ENCODE measurements at regions not wholly inside any gene's neighbourhood (a gene's known extent, or its start where the extent isn't known, plus 50 kb on each side); places are given as distances from the start of the nearest gene placed in this dataset.

DNA sequence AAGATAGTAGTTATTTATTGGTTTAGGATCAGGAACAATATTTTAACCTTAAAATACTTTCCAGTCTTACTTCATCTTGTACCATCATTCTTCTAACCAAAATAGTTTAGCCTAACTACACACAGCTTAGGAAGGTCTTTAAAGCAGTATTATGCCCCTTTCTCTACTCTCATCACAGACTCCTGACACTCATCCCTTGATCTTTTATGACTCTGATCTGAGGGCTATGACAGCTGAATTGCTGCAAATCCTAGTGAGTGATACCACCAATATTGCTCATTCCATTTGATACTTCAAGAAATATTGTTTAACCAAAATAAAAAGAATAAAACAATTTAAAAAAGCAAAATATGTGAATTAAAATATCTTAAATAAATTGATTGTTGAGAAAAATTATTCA, 746.6 kb upstream of the ACO1 start:
- in situ Hi-C loops (cut with HindIII; ENCODE audit: low sequenced_read_pairs), result no loop called here
- DNase-seq (ENCODE audit: low spot score), result no peak

DNA sequence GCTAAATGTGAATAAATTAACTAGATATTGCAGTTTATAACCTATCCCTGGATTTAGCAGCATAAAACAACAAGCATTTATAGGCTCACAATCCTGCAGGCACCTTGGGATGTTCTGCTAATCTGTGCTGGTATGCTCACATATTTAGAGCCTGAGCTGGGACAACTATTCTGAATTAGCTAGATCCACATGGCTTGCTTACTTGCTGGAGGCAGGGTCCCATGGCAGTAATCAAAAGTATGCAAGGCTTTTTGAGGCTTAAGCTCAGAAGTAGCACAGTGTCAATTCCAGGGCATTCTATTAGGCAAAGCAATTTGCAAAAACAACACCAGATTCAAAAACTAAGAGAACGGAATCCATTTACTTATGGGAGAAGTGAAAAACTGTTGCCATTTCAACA, 745.0 kb upstream of the ACO1 start:
- no peak for DNase-seq (ENCODE audit: low spot score)
- in situ Hi-C loops (cut with HindIII; ENCODE audit: low sequenced_read_pairs), result no loop called here

DNA sequence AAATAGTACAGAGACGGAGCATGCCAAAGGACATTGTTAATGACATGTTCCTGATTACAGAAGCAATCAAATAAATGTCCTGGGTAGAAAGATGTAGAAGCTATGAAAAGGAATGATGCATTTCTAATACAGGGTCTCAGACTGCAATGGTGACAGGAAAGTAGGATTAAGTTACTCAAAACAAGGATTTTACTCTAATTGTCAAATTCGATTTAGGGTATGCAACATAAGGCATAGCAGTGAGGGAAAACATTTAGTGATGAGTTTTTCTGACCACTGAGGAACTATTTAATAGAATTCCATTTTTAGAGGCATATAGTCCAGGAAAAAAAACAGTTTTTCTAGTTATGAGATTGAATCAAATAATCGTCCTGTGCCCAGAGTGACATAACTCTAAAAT, 715.1 kb upstream of the ACO1 start:
- no peak for DNase-seq (ENCODE audit: low spot score)
- in situ Hi-C loops (cut with HindIII; ENCODE audit: low sequenced_read_pairs), result no loop called here

DNA sequence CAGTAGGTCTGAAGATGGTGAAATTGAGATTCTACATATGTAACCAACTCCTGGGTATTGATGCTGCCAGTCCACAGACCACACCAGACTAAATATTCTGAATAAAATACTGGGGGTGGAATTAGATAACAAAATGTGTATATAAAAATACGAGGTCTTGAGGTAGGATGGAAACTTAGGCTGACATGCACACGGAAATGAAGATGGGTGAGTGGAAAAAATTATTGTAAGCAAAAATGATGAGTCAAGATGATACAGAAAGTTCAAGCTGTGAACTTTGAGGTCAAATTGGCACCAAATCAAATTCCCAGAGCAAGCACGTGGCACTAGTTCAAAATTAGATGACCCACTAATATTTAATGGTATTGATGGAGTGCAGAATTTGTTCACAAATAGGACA, 713.4 kb upstream of the ACO1 start:
- in situ Hi-C loops (cut with HindIII; ENCODE audit: low sequenced_read_pairs), result no loop called here
- no peak for DNase-seq (ENCODE audit: low spot score)

DNA sequence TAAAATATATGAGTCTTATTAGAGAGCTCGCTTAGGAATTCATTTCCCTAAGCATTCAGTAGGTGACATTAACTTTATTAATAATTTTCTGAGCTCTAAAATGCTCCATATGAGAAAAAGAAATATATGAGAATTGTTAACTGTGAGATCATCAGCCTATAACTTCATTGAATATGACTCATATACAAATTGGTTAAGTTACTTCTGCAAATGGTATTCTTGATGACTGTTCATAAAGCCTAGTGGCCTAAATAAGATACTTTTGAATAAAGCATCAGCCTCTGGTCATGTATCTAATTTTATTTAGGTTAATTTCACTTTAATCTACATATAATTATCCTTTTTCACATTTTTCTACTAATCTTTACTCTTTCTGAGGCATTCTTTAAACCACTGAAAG, 710.2 kb upstream of the ACO1 start:
- in situ Hi-C loops (cut with HindIII; ENCODE audit: low sequenced_read_pairs), result no loop called here
- no peak for DNase-seq (ENCODE audit: low spot score)

DNA sequence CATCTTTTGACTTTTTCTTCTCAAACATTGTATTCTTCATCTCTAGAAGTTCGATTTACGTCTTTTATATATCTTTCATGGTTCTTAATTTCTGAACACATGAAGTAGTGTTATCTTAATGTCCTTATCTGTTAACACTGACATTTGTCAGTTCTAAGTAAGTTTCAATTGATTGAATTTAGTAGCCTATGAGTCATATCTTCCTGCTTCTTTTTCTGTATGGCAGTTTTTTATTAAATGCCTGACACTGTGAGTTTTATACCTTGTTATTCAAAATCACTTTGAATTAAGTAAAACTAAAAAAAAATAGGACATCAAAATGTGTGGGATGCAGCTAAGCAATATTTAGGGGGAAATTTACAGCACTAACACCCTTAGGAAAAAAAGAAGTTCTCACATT, 707.0 kb upstream of the ACO1 start:
- DNase-seq (ENCODE audit: low spot score), result no peak
- in situ Hi-C loops (cut with HindIII; ENCODE audit: low sequenced_read_pairs), result no loop called here

DNA sequence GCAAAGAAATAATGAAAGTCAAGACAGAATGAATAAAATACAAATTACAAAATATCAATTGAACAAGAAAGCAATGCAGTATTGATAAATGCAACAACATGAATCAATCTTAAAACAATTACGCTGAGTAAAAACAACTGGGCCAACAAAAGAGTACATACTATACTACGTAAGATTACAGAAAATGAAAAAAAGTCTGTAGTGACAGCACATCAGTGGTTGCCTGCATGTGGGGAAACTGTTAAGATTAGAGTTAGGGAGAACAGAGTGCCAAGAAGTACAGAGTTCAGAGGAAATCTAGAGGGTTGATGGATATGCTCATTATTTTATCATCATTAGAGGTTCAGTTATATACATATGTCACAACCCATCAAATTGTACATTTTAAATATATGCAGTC, 706.6 kb upstream of the ACO1 start:
- in situ Hi-C loops (cut with HindIII; ENCODE audit: low sequenced_read_pairs), result no loop called here
- no peak for DNase-seq (ENCODE audit: low spot score)

DNA sequence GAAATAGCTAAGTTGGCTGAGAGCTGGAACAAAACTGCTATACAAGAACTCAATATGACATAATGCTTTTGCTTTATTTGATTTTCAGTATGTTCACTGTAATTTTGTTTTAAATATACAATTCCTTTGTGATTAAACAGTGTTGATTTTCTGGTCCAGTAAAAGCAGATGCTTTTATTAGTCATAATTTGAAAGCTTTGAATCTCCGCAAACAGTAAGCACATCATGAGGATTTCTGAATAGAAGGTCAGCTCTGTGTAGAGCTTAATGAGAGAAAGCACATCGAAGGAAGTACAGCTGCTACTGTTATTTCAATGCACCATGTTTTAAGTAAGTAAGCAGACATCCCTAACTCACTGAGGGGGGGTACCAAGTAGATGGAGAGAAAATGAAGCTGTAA, 701.3 kb upstream of the ACO1 start:
- in situ Hi-C loops (cut with HindIII; ENCODE audit: low sequenced_read_pairs), result no loop called here
- no peak for DNase-seq (ENCODE audit: low spot score)

DNA sequence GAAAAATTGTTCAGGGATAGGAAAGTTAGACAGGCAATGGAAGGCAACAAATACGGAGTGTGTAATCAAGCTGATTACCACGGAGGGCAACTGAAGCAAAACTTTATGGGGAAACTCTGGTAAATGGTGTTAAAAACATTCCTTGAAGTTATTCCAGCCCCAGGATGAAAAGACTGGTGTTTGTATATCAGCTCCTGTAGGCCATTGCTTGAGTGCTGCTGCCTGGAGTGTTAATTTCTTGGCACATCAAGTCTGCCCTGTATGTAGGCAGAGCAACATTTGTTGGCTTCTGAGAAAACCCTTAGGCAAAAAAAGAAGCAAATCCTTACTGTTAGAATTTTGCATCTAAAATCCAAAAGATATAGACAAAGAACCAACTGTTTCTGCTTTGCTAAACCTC, 686.5 kb upstream of the ACO1 start:
- DNase-seq (ENCODE audit: low spot score), result no peak
- in situ Hi-C loops (cut with HindIII; ENCODE audit: low sequenced_read_pairs), result no loop called here

DNA sequence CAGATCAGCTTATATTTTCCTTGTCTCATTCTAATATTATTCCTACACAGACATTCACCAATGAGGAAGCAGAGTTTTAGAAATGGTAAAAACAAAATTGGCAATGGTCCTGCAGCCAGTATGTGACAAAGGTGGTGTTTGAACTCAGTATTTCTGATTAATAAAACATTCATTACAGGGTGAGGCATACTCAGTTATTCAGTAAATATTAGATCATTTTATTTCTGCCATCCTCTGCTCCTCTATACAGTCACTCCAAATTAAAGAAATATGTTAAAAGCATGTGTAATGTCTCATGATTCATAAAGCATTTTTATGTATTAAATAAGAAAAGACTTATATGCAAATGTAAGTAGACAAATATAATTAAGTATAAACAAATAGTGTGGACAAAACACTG, 684.6 kb upstream of the ACO1 start:
- DNase-seq (ENCODE audit: low spot score), result no peak
- in situ Hi-C loops (cut with HindIII; ENCODE audit: low sequenced_read_pairs), result no loop called here

DNA sequence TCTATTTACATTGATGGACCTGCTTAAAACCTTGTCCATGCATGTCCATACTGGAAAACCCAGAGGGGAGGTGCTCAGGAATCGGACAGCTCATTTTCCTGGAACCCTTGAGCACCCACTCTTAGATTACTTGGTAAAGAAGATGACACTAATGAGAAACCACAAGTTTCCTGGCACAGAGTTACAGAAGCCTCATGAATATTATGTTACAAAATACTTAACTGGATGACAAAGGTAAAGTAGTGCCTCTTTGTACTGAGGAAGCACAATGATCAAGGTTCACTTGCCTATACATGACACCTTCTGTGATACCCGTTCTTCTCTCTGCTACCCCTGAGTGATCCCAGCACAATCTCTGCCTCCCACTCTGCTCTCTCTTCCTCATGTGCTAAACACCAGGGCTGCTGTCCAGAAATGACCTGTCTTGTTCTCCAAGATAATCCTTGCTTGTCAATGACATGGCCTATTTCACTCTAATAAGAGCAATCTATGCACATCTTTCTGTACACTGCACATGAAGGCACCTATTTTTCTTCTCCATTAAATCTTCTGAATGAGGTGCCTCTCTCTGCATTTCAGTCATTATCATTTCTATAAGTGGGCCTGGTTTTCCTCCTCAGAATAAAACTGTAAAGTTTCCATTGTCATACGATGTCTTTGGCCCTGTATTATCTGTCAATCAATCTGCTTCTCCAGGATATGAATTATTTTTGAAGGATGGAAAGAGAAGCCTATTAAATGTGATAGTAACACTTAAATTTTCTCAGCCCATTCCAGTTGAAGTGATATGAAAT, 684.0 kb upstream of the ACO1 start:
- in situ Hi-C loops (cut with HindIII; ENCODE audit: low sequenced_read_pairs), result no loop called here

DNA sequence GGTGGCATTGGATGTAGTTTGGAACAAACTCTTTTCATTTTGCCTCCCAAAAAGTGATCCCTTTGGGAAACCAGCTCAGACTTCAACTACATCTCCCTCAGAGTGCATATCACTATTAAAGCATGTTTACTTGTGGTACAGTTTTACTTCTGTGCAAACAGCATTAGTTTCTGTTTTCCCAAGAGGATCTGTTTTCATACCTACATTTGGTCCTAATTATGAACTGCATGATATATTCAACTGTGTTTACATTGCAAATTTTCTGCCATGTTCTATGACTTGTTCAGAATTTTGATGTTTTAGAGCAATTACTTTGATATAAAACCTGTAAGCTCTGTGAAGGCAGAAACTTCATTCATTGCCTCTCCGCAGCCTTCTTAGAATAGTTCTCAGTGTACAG, 681.5 kb upstream of the ACO1 start:
- in situ Hi-C loops (cut with HindIII; ENCODE audit: low sequenced_read_pairs), result no loop called here
- DNase-seq (ENCODE audit: low spot score), result no peak

More for the DNA sequence above, 684.0 kb upstream of the ACO1 start:
- no peak for DNase-seq (ENCODE audit: low spot score)

DNA sequence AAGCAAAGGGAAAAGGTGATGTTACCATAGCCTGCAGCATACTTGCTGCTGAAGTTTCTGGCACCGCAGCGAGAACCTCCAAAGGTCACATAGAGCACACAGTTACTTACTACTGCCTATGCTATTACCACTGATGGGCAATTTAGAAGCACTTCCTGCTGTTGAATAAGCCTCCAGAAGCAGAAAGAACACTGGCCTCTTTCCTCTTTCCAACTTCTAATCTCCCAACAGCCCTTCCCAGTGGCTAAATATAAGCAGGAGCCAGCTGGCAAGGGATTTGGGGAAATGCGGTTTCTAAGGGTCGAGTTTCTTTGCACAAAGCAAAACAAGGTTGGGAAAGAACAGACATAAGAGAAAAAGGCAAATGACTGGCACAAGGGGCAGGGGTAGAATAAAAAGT, 669.2 kb upstream of the ACO1 start:
- DNase-seq (ENCODE audit: low spot score), result no peak

DNA sequence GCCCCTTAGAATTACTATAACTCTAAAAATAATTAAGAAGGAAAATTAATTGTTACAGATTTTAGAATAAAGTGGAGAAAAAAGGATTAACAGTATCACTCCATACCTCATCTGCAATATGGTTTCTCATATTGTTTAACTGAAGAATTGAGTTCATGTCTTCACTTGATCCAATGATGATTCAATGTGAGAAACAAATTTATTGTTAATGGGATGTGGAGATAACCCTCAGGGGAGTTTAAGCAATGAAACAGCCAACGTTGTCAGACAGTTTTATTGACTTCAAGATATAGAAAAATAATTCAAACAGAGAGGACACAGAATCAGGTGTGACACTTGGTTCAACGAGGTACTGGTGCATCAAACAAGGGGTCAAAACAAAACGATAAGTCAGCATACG, 665.2 kb upstream of the ACO1 start:
- in situ Hi-C loops (cut with HindIII; ENCODE audit: low sequenced_read_pairs), result no loop called here
- no peak for DNase-seq (ENCODE audit: low spot score)

More for the DNA sequence above, 669.2 kb upstream of the ACO1 start:
- in situ Hi-C loops (cut with HindIII; ENCODE audit: low sequenced_read_pairs), result no loop called here

DNA sequence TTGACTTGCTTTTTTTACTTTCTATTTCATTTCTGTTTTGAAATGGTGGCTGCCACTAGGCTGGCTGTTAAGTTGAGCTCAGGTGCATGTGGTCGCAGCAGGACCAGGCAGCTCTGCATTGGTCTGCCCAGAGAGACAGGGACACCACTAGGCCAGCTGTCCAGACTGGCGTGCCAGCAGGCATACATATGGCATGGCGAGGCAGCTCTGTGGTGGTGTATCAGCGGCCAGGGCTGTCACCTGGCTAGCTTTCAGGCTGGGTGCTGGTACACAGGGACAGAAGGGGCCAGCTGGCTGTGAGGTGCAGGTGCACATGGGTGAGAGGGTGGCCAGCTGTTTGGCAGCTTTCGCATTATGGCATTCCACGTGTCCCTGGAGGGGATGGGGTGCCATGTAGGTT, 654.0 kb upstream of the ACO1 start:
- no peak for DNase-seq (ENCODE audit: low spot score)
- in situ Hi-C loops (cut with HindIII; ENCODE audit: low sequenced_read_pairs), result no loop called here

DNA sequence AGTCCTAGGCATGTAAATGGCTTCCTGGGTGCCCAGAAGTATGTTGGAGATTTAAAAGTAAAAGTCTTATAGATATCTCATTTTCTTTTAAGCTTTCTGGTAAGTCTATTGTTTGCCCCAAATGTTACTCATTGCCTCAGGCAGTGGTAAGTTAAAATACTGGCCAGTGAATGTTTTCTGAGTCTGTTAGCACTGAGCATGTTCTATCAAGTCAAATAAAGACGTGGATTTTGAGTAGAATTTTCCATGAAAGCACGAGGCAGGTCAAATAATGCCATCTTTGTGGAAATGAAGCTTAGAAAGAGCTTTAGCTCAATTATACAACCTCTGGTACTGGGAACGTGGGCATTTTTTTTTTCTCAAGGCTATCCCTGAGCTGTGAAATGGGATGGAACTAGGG, 651.3 kb upstream of the ACO1 start:
- DNase-seq (ENCODE audit: low spot score), result no peak
- in situ Hi-C loops (cut with HindIII; ENCODE audit: low sequenced_read_pairs), result no loop called here

DNA sequence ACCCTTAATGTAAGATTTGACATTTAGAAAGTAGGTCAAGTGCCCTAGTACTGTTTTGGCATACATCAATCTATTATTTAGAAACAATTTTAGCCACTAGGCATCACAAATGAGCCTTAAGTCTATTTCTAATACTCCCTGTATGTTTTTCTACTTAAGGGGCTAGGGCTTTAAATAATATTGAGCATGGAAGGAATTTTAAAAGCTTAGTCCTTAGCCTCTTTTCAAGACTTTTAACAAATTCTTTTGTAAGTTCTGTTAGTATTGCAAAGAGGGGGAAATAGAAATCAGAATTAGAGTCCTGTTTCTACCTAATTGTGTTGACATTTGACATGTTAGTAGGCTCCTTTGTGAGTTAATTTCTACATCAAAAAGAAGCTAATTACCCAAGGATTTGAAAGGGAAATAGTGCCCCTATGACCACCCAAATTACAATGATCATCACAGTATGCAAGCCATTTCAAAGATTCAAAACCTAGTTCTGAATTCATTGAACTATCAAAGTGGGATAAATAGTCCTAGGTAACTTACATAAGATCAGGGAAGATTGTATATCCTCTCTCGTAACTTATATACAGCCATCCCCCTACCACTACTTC, 647.8 kb upstream of the ACO1 start:
- no peak for DNase-seq (ENCODE audit: low spot score)
- in situ Hi-C loops (cut with HindIII; ENCODE audit: low sequenced_read_pairs), result no loop called here

DNA sequence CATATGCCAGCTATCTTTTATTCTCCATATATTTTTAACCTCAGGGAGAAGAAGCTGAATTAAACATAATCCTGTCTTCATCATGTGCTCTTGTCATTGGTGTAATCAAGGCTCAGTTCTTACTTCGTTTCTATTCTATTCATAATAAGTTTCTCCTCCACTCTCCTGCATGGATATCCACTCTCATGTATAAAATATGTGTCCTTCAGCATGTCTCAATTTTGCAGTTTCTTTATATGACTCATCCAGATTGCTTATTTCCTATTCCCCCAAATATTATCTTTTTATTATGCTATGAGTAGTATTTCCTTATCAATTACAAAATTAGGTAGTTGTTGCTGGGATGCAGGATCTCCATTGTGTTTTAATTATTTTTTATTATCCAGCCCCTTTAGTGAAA, 643.7 kb upstream of the ACO1 start:
- in situ Hi-C loops (cut with HindIII; ENCODE audit: low sequenced_read_pairs), result no loop called here
- DNase-seq (ENCODE audit: low spot score), result no peak

DNA sequence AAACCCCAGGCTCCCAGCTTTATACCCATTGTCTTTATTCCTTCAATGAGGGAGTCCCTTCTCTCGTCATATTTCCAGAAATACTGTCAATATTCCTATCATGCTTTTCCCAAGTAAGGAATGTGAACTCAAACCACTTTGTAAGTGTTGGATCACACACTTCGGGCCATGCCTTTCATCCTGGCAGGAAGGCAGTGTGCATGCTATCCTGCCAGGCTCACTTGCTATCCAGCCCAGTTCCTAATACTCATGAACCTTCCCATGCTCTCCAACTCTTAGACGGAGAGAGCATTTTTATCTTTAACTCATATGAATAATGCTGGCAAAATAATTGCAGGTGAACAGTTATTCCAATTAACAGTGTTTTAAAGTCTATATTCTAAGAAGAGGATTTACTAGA, 639.9 kb upstream of the ACO1 start:
- in situ Hi-C loops (cut with HindIII; ENCODE audit: low sequenced_read_pairs), result no loop called here
- DNase-seq (ENCODE audit: low spot score), result no peak

DNA sequence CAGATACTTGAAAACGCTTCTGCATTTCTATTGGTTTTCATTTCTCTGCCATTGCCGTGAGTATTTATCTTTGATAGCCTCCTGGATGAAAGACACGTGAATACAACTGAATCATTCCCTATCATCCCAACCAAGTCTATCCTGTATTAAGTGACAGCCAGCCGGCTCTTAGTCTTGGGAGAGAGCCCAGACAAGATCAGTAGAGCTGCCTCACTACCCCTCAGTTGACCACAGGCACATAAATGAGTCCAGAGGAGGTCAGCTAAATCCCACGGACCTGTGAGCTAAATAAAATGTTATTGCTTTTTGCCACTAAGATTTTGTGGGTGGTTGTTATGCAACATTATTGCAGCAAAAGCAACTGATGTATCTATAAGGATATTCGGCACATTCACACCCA, 639.0 kb upstream of the ACO1 start:
- DNase-seq (ENCODE audit: low spot score), result no peak
- in situ Hi-C loops (cut with HindIII; ENCODE audit: low sequenced_read_pairs), result no loop called here

DNA sequence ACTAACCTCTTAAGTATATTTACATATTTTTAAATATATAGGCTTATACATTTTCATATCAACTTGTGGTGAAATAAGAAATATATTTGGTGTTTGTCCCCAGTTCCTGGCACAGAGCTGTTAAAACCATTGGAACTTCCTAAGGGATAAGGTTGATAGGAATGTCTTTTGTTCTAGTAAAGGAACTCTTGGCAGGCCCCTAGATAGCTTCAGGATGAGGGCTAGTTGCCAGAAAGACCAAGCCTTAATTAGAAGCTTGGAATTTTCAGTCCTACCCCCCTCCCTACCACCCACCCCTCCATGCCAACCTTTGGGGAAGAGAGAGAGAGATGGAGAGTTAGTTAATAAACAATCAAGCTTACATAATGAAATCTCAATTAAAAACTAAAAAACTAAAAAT, 638.6 kb upstream of the ACO1 start:
- in situ Hi-C loops (cut with HindIII; ENCODE audit: low sequenced_read_pairs), result no loop called here
- no peak for DNase-seq (ENCODE audit: low spot score)

All from G401 (cell line).